HK-2 (cell line): ENCODE measurements at regions not wholly inside any gene's neighbourhood (a gene's known extent, or its start where the extent isn't known, plus 50 kb on each side); places are given as distances from the start of the nearest gene placed in this dataset.
"Not testable (repeated sequence)": the region's sequence is repeated elsewhere in the genome, so short reads cannot be mapped to it uniquely, and the experiment has no call there.

ENCODE experiments used
- DNase-seq: peaks from one replicate; pipeline ENCODE4 v3.0.0-alpha.2; 2018; ENCODE audit not compliant: unreplicated experiment

- DNase-seq, result peak; percentile 20
Observed at GRCh38 chr11:25758145-25758661, 573.7 kb upstream of the ANO3 start.

- no peak for DNase-seq
Observed at GRCh38 chr11:25766332-25767015, 565.5 kb upstream of the ANO3 start.

GRCh38 chr11:25769287-25769686 is 562.6 kb upstream of the ANO3 start:
- DNase-seq, result no peak

DNA sequence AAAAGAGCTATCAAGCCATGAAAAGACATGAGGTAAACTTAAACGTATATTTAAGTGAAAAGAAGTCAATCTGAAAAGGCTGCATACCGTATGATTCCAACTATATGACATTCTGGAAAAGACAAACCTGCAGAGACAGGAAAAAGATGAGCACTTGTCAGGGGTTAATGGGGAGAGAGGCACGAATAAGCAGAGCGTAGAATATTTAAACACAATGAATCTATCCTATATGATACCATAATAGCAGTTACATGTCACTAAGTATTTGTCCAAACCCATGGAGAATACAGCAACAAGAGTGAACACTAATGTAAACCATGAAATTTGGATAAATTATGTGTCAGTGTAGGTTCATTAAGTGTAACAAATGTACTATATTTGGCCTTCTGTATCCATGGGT is 560.3 kb upstream of the ANO3 start:
- DNase-seq, result no peak

GRCh38 chr11:25775603-25776002 is 556.3 kb upstream of the ANO3 start:
- DNase-seq, result no peak

DNA sequence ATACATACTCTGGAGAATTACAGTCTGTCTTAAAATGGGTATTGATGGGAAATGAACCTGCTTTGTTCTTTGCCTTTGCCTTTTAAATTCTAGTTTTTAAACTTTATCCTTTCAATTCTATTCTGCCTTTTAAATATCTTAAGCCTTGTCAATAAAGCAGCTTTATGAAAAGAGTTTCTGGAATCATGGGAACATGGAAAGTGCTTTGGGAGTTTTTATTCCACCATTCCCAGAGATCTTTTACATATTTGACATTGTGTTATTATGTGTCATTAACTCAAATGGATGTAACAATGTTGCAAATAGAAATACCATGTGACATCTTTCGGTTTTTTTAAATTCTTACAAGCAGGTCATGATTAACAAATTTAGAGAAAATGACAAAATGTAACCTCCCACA is 555.7 kb upstream of the ANO3 start:
- DNase-seq, result no peak

DNA sequence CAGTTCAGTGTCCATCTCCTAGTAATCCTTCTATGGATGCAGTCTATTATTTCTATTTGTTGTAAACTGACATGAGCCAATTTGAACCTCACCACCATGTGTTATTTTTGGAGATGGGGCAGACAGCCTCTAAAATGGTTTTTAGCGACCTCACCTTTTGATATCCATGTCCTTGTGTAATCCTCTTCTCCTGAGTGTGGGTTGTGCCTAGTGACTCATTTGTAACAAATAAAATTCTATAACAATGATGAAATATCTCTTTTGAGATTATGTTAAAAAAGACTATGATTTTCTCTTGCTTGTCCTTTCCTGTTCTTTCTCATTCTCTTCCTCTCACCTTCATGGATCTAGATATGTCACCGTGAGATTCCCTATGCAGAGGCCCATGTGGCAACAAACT is 554.6 kb upstream of the ANO3 start:
- DNase-seq, result no peak

- DNase-seq, result no peak
Observed at GRCh38 chr11:25779033-25779432, 552.9 kb upstream of the ANO3 start.

GRCh38 chr11:25787416-25787815 is 544.5 kb upstream of the ANO3 start:
- DNase-seq, result no peak

GRCh38 chr11:25790396-25790795 is 541.5 kb upstream of the ANO3 start:
- DNase-seq, result no peak

GRCh38 chr11:25793637-25794036 is 538.3 kb upstream of the ANO3 start:
- no peak for DNase-seq

GRCh38 chr11:25794804-25795203 is 537.1 kb upstream of the ANO3 start:
- DNase-seq, result no peak

- no peak for DNase-seq
Observed at GRCh38 chr11:25816411-25816810, 515.5 kb upstream of the ANO3 start.

DNA sequence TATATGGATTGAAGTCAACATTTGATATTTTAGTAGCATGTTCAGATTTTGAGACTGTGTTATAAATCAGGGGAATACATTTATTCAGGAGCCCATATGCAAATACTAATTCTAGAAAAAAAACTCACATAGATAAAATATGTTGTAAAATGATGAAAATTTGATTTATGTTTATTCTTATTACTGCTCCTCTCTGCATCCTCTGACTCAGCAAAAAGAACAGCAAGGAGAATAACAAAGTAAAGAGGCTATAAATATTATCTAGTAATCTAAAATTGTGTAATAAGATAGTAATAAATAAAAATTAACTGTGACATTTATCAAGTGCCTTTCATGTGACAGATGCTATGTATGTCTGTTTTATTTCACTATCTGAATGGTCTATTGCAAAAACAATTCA is 507.2 kb upstream of the ANO3 start:
- no peak for DNase-seq

DNA sequence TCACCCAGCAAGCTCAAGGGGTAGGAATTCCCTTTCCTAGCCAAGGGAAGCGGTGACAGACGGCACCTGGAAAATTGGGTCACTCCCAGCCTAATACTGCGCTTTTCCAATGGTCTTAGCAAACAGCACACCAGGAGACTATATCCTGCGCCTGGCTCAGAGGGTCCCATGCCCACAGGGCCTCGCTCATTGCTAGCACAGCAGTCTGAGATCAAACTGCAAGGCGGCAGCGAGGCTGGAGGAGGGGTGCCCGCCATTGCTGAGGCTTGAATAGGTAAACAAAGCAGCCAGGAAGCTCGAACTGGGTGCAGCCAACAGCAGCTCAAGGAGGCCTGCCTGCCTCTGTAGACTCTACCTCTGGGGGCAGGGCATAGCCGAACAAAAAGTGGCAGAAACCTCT is 500.4 kb upstream of the ANO3 start:
- not testable (repeated sequence) for DNase-seq

- DNase-seq, result no peak
Observed at GRCh38 chr11:25838918-25839625, 492.9 kb upstream of the ANO3 start.

DNA sequence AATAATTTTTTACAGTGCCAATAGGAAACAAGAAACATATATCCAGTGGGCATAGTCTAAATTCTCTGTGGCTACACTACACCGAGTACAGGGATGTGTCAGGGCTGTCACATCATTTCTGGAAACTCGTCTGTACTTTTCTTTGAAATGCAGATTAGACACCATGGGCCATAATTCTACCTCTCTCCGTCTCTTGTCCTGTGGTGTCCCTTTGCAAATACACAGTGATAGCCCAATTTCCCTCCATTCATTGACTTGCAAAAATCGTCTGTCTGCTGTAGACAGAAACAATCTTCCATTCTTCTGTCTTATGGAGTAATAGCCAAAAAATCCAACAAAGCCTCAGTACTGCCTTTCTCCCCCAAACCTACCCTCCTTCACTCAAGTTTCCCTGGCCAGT is 487.1 kb upstream of the ANO3 start:
- DNase-seq, result no peak

DNA sequence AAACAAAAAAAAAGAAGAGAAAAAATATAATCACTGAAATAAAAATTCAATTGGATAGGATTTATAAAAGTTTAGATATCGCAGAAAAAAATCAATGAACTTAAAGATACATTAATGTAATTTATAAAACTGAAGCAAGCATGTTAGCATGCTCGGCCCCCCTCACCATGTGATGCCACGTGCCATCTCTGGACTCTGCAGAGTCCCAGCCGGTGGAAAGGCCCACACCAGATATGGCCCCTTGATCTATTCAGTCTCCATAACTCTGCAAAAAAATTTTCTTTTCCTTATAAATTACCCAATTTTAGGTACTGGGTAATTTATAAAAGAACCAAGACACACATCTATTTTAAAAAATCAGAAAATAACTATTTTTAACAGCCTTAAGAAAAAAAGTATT is 476.0 kb upstream of the ANO3 start:
- DNase-seq, result no peak

- DNase-seq, result no peak
Observed at GRCh38 chr11:25859776-25860175, 472.2 kb upstream of the ANO3 start.

- DNase-seq, result no peak
Observed at GRCh38 chr11:25860677-25861450, 471.1 kb upstream of the ANO3 start.

GRCh38 chr11:25862159-25862558 is 469.8 kb upstream of the ANO3 start:
- DNase-seq, result no peak

GRCh38 chr11:25863986-25864385 is 467.9 kb upstream of the ANO3 start:
- DNase-seq, result no peak
